ENCODE measurements at regions not wholly inside any gene's neighbourhood (a gene's known extent, or its start where the extent isn't known, plus 50 kb on each side); places are given as distances from the start of the nearest gene placed in this dataset.

- Mint-ChIP-seq H3K9me3 (peaks cover 16% of the 10 kb centered on the region), H3K27me3 (ENCODE audit: low read depth) (peaks cover 4% of the 10 kb centered on the region), H3K36me3 (ENCODE audit: low read depth) (no peaks in the 10 kb centered on the region), H3K27ac (no peak overlapping the region), H3K4me1 (peaks cover 9% of the 10 kb centered on the region), H3K4me3 (no peak overlapping the region)
- no peak for TF ChIP-seq CTCF (IDR thresholded peaks at IDR 0.05; ENCODE audit: unreplicated experiment in 3 of 3)
Measured at GRCh38 chr10:118153287-118153686, 106.5 kb upstream of the RAB11FIP2 start.

DNA sequence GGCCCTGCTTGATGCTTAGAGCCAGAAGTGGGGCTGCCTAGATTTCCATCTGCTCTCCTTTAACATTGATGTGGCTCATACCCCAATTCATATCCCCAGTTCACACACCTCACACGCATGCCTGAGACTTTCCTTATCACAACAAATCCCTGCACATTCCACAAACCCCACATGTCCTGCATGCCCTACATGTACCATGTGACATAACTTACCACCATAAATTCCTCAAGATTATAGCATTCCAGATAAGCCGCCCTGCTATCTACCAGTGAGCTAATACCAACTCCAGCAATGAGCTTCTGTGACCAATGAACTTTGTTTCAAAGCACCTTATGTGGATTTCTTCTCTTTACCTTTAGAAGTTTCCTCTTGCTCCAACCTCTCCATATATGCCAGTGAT, 104.7 kb upstream of the RAB11FIP2 start:
- no peak overlapping the region for H3K27ac Mint-ChIP-seq
- H3K4me1 Mint-ChIP-seq: peaks cover 7% of the 10 kb centered on the region
- H3K36me3 Mint-ChIP-seq (ENCODE audit: low read depth): no peaks in the 10 kb centered on the region
- TF ChIP-seq CTCF (IDR thresholded peaks at IDR 0.05; ENCODE audit: unreplicated experiment in 3 of 3): no peak
- no peak overlapping the region for H3K4me3 Mint-ChIP-seq
- H3K9me3 Mint-ChIP-seq: peaks cover 10% of the 10 kb centered on the region
- H3K27me3 Mint-ChIP-seq (ENCODE audit: low read depth): peaks cover 4% of the 10 kb centered on the region

DNA sequence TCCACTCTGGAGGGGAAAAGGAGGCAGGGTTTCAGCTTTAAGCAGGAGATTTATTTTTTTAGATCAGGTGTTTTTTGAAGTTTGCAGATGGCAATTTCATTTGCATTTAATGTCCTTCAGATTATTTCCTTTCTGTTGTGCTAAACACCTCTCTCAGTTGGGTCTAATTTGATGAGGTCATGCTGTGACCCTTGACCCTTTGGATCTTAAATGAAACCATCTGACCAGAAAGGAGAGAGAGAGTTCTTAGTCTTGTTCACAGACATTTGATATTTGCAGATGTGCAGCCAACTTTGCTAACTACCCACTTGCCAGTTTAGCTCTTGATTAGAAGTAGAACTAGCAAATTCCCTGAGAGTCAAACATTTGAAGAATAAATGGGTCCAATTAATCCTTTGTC, 101.5 kb upstream of the RAB11FIP2 start:
- peak overlapping the region in 2 of 3 experiments; percentile 66 to 67 for H3K27ac Mint-ChIP-seq
- peaks cover 23% of the 10 kb centered on the region for H3K4me1 Mint-ChIP-seq
- no peaks in the 10 kb centered on the region for H3K9me3 Mint-ChIP-seq
- no peak for TF ChIP-seq CTCF (IDR thresholded peaks at IDR 0.05; ENCODE audit: unreplicated experiment in 3 of 3)
- no peaks in the 10 kb centered on the region for H3K36me3 Mint-ChIP-seq (ENCODE audit: low read depth)
- H3K27me3 Mint-ChIP-seq (ENCODE audit: low read depth): peaks cover 4% of the 10 kb centered on the region
- no peak overlapping the region for H3K4me3 Mint-ChIP-seq

DNA sequence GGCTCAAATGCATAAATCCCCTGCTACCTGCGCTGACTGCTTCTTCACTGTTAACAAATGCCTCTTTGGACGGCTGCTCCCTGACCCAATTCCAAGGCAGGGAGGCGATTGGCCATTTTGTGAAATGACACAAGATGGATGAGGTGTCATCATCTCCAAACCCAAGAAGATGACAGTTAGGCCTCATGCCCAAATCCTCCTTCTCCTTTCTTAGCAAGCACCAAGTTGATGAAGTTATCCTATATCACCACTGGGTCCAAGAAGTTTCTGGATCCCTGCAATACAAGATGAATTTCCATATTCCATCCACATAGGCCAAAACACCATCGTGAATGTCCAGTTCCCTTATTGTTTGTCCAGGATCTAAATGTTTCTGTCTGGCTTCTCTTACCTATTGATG, 98.5 kb upstream of the RAB11FIP2 start:
- H3K4me1 Mint-ChIP-seq: peaks cover 32% of the 10 kb centered on the region
- no peaks in the 10 kb centered on the region for H3K9me3 Mint-ChIP-seq
- peak overlapping the region in 2 of 3 experiments; percentile 48 to 81 for H3K27ac Mint-ChIP-seq
- H3K36me3 Mint-ChIP-seq (ENCODE audit: low read depth): no peaks in the 10 kb centered on the region
- no peak for TF ChIP-seq CTCF (IDR thresholded peaks at IDR 0.05; ENCODE audit: unreplicated experiment in 3 of 3)
- peak overlapping the region in 1 of 3 experiments; percentile 24 for H3K4me3 Mint-ChIP-seq
- H3K27me3 Mint-ChIP-seq (ENCODE audit: low read depth): no peaks in the 10 kb centered on the region

DNA sequence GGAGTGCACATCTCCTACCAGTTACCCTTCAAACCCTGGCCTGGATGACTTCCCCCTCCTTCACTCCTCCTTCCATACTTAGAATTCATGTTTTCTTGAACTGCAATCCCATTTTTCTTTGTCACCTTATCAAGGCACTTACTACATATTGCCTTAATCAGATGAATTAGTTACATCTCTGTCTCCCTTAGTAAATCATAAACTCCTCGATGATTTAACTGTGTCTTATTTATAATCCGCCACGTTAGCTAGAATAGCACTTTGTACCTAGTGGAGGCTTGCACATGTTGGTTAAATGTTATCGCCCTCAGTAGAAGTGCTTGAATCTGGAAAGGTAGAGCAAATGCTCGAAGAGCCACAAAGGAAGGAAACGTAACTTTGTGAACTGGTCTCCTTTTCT, 94.7 kb upstream of the RAB11FIP2 start:
- TF ChIP-seq CTCF (IDR thresholded peaks at IDR 0.05; ENCODE audit: unreplicated experiment in 3 of 3): no peak
- peaks cover 25% of the 10 kb centered on the region for H3K4me1 Mint-ChIP-seq
- no peaks in the 10 kb centered on the region for H3K9me3 Mint-ChIP-seq
- H3K27me3 Mint-ChIP-seq (ENCODE audit: low read depth): no peaks in the 10 kb centered on the region
- peak overlapping the region in 1 of 3 experiments; percentile 19 for H3K4me3 Mint-ChIP-seq
- H3K36me3 Mint-ChIP-seq (ENCODE audit: low read depth): no peaks in the 10 kb centered on the region
- H3K27ac Mint-ChIP-seq: peak overlapping the region; percentile 76 to 89 (median 78)

DNA sequence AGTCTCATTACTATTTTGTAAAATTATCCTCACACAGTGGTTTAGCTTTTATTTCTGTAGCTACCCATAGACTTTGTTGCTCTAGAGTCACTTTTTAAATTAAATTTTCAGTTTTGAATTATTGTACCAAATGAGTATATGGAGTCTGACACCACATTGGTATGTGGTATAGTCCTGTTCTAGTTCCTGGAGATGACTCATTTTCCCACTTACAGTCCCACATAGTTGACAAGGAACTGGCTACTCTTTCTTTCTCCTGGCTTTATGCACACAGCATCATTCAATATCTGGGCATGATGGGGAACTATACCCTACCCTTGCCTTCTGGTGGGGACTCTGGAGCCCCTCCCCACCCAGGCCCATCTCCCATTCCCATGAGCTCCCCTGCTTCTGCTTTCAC, 92.6 kb upstream of the RAB11FIP2 start:
- Mint-ChIP-seq H3K4me1 (peaks cover 18% of the 10 kb centered on the region), H3K36me3 (ENCODE audit: low read depth) (peaks cover 3% of the 10 kb centered on the region), H3K9me3 (no peaks in the 10 kb centered on the region), H3K4me3 (no peak overlapping the region), H3K27ac (no peak overlapping the region), H3K27me3 (ENCODE audit: low read depth) (no peaks in the 10 kb centered on the region)
- TF ChIP-seq CTCF (IDR thresholded peaks at IDR 0.05; ENCODE audit: unreplicated experiment in 3 of 3): no peak

All from nephron (organoid).